Ishikawa (cell line): ENCODE measurements at regions not wholly inside any gene's neighbourhood (a gene's known extent, or its start where the extent isn't known, plus 50 kb on each side); places are given as distances from the start of the nearest gene placed in this dataset.

ENCODE experiments used
- EP300 ChIP-seq: IDR thresholded peaks from 2 replicates; pipeline ENCODE4 v1.6.1; 2012; ENCODE audit warnings: borderline replicate concordance
- TEAD4 ChIP-seq: IDR thresholded peaks from 2 replicates; pipeline ENCODE4 v1.6.1; 2012
- YY1 ChIP-seq: IDR thresholded peaks from 2 replicates; pipeline ENCODE4 v1.6.1; 2012; ENCODE audit warnings: low read depth

GRCh38 chr18:40152859-40153258, 1802.2 kb upstream of the PIK3C3 start:
- no peak for TF ChIP-seq YY1
- no peak for TF ChIP-seq EP300
- no peak for TF ChIP-seq TEAD4
